Activated CD8-positive, alpha-beta T cell treated with anti-CD3 and anti-CD28 coated beads for 36 hours (primary cell): ENCODE measurements at regions not wholly inside any gene's neighbourhood (a gene's known extent, or its start where the extent isn't known, plus 50 kb on each side); places are given as distances from the start of the nearest gene placed in this dataset.

Source experiments
- ATAC-seq: fragments of 200-7000 bp; cut with Tn5 transposase; one replicate; pipeline ENCODE4 v1.10.0; 2021; ENCODE audit warnings: mild to moderate bottlenecking, moderate library complexity
- CTCF ChIA-PET: fragments of 350-600 bp; sonication (Branson Sonifier 250); formaldehyde crosslinking; loops from one replicate; lab custom pipeline; 2021; ENCODE audit warnings: antibody characterized with exemption; lab: Charles Lee
- POLR2A ChIA-PET: fragments of 350-600 bp; sonication (Branson Sonifier 250); formaldehyde crosslinking; loops from one replicate; lab custom pipeline; 2021; ENCODE audit warnings: antibody characterized with exemption; lab: Charles Lee
- DNase-seq: peaks from one replicate; pipeline ENCODE4 v3.0.0-alpha.2; 2020
- H3K27ac Mint-ChIP-seq: one replicate; pipeline ENCODE4 v1.8.0; 2021; ENCODE audit warnings: mild to moderate bottlenecking, mixed read lengths
- H3K27me3 Mint-ChIP-seq: one replicate; pipeline ENCODE4 v1.8.0; 2021; ENCODE audit warnings: mixed read lengths
- H3K36me3 Mint-ChIP-seq: one replicate; pipeline ENCODE4 v1.8.0; 2021; ENCODE audit warnings: low read depth, mixed read lengths
- H3K4me1 Mint-ChIP-seq: one replicate; pipeline ENCODE4 v1.8.0; 2021; ENCODE audit warnings: low read depth, mixed read lengths
- H3K4me3 Mint-ChIP-seq: one replicate; pipeline ENCODE4 v1.8.0; 2021; ENCODE audit warnings: mild to moderate bottlenecking, moderate library complexity, mixed read lengths
- H3K9me3 Mint-ChIP-seq: one replicate; pipeline ENCODE4 v1.8.0; 2021; ENCODE audit warnings: mixed read lengths
- intact Hi-C: fragments of 100-400 bp; cut with micrococcal nuclease; formaldehyde crosslinking; loops from one replicate; pipeline ENCODE4 v1.10.0; 2022
- TF ChIP-seq, protein P1 (sequence below): fragments of 200-600 bp; IDR thresholded peaks from one replicate; pipeline ENCODE4 v1.8.0; 2022; ENCODE audit warnings: antibody characterized with exemption, mild to moderate bottlenecking

DNA sequence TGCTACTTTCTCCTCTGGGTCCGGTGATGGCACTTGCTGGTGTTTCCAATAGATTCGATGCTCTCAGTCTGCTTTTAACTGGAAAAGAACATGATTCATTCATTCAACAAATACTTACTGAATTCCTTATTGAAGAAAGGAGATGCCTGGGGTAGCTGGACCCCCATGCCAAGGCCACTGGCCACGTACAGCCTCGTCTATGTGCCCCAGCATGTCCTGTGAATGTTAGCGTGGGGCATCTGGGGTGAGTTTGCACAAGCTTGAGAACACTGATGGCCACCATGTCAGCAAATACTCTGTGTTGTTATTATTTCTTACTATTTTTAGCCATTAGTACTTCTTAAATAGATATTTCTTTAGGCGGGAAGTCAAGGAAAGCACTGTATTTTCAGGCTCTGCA lies 112.0 kb upstream of the OXGR1 start:
- TF ChIP-seq, protein P1, sequence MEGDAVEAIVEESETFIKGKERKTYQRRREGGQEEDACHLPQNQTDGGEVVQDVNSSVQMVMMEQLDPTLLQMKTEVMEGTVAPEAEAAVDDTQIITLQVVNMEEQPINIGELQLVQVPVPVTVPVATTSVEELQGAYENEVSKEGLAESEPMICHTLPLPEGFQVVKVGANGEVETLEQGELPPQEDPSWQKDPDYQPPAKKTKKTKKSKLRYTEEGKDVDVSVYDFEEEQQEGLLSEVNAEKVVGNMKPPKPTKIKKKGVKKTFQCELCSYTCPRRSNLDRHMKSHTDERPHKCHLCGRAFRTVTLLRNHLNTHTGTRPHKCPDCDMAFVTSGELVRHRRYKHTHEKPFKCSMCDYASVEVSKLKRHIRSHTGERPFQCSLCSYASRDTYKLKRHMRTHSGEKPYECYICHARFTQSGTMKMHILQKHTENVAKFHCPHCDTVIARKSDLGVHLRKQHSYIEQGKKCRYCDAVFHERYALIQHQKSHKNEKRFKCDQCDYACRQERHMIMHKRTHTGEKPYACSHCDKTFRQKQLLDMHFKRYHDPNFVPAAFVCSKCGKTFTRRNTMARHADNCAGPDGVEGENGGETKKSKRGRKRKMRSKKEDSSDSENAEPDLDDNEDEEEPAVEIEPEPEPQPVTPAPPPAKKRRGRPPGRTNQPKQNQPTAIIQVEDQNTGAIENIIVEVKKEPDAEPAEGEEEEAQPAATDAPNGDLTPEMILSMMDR = no peak
- peaks cover 9% of the 10 kb centered on the region for H3K27me3 Mint-ChIP-seq
- peaks cover 5% of the 10 kb centered on the region for H3K4me1 Mint-ChIP-seq
- intact Hi-C loops = no loop called here
- no peak overlapping the region for H3K27ac Mint-ChIP-seq
- no peaks in the 10 kb centered on the region for H3K9me3 Mint-ChIP-seq
- ChIA-PET CTCF (interaction anchor here (1.1 to 9.3 kb wide), 3 partner anchors 11 to 257 kb away, joined by 3 to 245 read pairs (median 109); no protein-coding TSS in a partner anchor), POLR2A (no interaction called here)
- ATAC-seq (no peak), DNase-seq (no peak)
- H3K36me3 Mint-ChIP-seq = no peaks in the 10 kb centered on the region
- no peak overlapping the region for H3K4me3 Mint-ChIP-seq

- no peak overlapping the region for H3K4me3 Mint-ChIP-seq
- H3K36me3 Mint-ChIP-seq = no peaks in the 10 kb centered on the region
- no peaks in the 10 kb centered on the region for H3K9me3 Mint-ChIP-seq
- DNase-seq (no peak), ATAC-seq (no peak)
- intact Hi-C loops = no loop called here
- TF ChIP-seq, protein P1 = no peak
- CTCF ChIA-PET = interaction anchor here (1.0 to 9.3 kb wide), 11 partner anchors 11 to 256 kb away, joined by 3 to 245 read pairs (median 11); partner anchors contain the start of gene MBNL2
- POLR2A ChIA-PET = no interaction called here
- H3K27ac Mint-ChIP-seq = no peak overlapping the region
- H3K4me1 Mint-ChIP-seq = peaks cover 5% of the 10 kb centered on the region
- peaks cover 7% of the 10 kb centered on the region for H3K27me3 Mint-ChIP-seq
Measured at GRCh38 chr13:97107815-97108529, 113.7 kb upstream of the OXGR1 start.

DNA sequence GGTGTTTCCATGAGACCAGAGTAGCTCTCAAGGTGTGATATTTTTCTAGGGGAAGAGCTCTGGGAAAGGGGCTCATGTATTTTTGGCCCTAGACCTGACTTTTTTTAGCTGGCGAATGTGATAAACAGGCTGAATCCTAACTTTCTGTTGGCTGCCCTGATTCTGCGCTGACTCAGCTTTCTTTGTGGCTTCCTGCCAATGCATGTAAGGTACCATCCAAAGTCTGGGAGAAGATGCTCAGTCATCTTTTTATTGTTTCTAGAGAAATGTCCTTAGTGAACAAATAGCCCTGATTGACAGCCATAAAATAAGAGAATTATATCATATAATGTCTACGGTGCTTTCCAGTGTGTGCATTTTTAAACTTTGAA lies 113.6 kb upstream of the MBNL2 start:
- Mint-ChIP-seq H3K4me3 (no peak overlapping the region), H3K4me1 (peaks cover 8% of the 10 kb centered on the region), H3K27me3 (peaks cover 8% of the 10 kb centered on the region), H3K9me3 (no peaks in the 10 kb centered on the region), H3K36me3 (no peaks in the 10 kb centered on the region), H3K27ac (no peak overlapping the region)
- no peak for DNase-seq
- ATAC-seq = no peak
- intact Hi-C loops = no loop called here
- POLR2A ChIA-PET = no interaction called here
- TF ChIP-seq, protein P1 = no peak
- CTCF ChIA-PET = interaction anchor here (1.0 to 9.3 kb wide), 17 partner anchors 12 to 271 kb away, joined by 3 to 245 read pairs (median 11); partner anchors contain the start of gene MBNL2

- Mint-ChIP-seq H3K27ac (no peak overlapping the region), H3K36me3 (no peaks in the 10 kb centered on the region), H3K4me3 (no peak overlapping the region), H3K4me1 (peaks cover 11% of the 10 kb centered on the region), H3K9me3 (no peaks in the 10 kb centered on the region), H3K27me3 (peaks cover 11% of the 10 kb centered on the region)
- ATAC-seq = no peak
- intact Hi-C loops = loop anchor here (1.0 kb wide), 1 partner anchor 250 kb away; no protein-coding TSS in a partner anchor
- no peak for DNase-seq
- CTCF ChIA-PET = interaction anchor here (0.9 to 9.3 kb wide), 41 partner anchors 9 to 761 kb away, joined by 3 to 245 read pairs (median 8); partner anchors contain the start of gene MBNL2
- POLR2A ChIA-PET = interaction anchor here (0.7 kb wide), 1 partner anchor 114 kb away, joined by 3 read pairs; no protein-coding TSS in a partner anchor
- TF ChIP-seq, protein P1 = no peak
Measured at GRCh38 chr13:97109256-97109655, 112.9 kb upstream of the MBNL2 start.
